VCaP (cell line): ENCODE measurements at regions not wholly inside any gene's neighbourhood (a gene's known extent, or its start where the extent isn't known, plus 50 kb on each side); places are given as distances from the start of the nearest gene placed in this dataset.

ENCODE experiments used
- H3K27ac ChIP-seq: fragments of 450-650 bp; 2 replicates; pipeline ENCODE4 v1.5.1; 2017
- CTCF ChIP-seq: fragments of 450-650 bp; conservative IDR thresholded peaks from 2 replicates; pipeline ENCODE4 v1.5.1; 2017; ENCODE audit warnings: mild to moderate bottlenecking, moderate library complexity

- TF ChIP-seq CTCF = no peak
- no peak overlapping the region for H3K27ac ChIP-seq
Observed at GRCh38 chr4:184292465-184292867, 74.8 kb upstream of the ENPP6 start.

GRCh38 chr4:184289179-184289535, 71.5 kb upstream of the ENPP6 start:
- peak overlapping the region; percentile 89 for H3K27ac ChIP-seq
- TF ChIP-seq CTCF = no peak

GRCh38 chr4:184288451-184289178, 70.9 kb upstream of the ENPP6 start:
- TF ChIP-seq CTCF = no peak
- peak overlapping the region; percentile 89 for H3K27ac ChIP-seq

GRCh38 chr4:184287697-184288255, 70.1 kb upstream of the ENPP6 start:
- peak; percentile 71 for TF ChIP-seq CTCF
- peak overlapping the region; percentile 89 for H3K27ac ChIP-seq

GRCh38 chr4:184286358-184286757, 68.7 kb upstream of the ENPP6 start:
- peak overlapping the region; percentile 89; the same call in 1 of the 2 replicates for H3K27ac ChIP-seq
- no peak for TF ChIP-seq CTCF

- no peak for TF ChIP-seq CTCF
- no peak overlapping the region for H3K27ac ChIP-seq
Observed at GRCh38 chr4:184284742-184285141, 67.1 kb upstream of the ENPP6 start.

- H3K27ac ChIP-seq = peak overlapping the region; percentile 45; the same call in 1 of the 2 replicates
- TF ChIP-seq CTCF = no peak
Observed at GRCh38 chr4:184284336-184284690, 66.6 kb upstream of the ENPP6 start.
